NCI-H446 treated with DMSO at 0.1 percent for 48 hours (cell line): ENCODE measurements at regions not wholly inside any gene's neighbourhood (a gene's known extent, or its start where the extent isn't known, plus 50 kb on each side); places are given as distances from the start of the nearest gene placed in this dataset.

Source experiments
- DNase-seq: peaks from one replicate; lab custom pipeline; 2025; lab: John Stamatoyannopoulos, UW

DNA sequence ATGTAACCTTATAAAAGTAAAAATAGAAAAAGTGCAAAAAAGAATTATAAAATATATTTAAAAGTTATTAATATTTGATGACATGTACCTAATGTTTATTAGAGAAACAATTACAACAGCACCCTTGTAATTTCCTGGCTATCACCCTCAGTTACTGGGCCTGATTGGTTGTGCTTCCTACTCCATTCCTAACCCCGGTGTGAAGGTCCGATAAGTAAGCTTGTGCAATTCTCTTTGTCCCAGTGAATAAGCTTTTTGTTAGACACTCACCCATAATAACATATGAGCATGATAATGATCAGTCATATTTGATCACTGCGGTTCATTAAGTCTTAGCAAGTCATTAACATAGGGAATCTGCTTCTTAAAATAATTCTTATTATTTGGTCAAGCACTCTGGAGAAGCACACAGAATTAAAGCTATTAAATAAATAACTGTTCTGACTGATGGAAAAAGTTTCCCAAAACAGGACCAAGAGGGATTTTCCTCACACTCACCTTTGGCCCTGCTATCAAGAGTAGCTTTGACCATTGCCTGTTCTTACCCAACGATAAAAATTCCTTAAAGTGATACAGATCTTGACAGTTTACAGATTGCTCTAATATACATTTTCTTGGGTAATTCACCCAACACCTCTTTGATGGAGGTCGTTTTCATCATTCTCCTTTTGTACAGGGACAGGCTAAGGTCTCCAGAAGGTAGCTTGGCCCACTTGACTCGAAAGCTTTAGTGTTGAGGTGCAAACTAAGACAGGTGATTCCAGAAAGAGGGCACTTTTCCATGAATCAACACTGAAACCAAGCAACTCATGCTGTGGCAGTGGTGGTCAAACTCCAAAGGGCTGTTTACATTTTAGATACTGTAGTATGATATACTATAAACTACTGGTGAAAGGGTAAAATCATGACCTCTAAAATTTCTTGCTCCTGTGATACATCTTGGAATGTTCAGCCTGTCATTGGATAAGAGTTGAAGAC is 543.0 kb upstream of the KCNMB2 start:
- DNase-seq: no peak

DNA sequence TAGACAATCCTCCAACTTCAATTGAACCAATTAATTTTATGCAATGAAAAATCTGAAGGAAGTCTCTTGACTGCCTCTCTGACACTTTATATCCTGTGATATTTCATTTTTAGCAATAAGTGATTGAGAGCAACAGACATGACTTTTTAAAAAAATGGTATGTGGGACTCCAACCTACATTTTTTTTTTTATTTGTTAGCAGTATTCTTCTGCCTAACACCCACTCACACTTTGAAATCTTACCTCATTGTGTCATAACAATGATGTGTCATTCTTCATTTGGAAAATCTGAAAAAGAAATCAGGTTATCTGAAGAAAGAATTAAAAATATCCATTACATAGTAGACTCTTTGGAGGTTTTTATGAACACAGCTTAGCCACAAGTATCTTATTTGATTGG is 541.3 kb upstream of the KCNMB2 start:
- no peak for DNase-seq

DNA sequence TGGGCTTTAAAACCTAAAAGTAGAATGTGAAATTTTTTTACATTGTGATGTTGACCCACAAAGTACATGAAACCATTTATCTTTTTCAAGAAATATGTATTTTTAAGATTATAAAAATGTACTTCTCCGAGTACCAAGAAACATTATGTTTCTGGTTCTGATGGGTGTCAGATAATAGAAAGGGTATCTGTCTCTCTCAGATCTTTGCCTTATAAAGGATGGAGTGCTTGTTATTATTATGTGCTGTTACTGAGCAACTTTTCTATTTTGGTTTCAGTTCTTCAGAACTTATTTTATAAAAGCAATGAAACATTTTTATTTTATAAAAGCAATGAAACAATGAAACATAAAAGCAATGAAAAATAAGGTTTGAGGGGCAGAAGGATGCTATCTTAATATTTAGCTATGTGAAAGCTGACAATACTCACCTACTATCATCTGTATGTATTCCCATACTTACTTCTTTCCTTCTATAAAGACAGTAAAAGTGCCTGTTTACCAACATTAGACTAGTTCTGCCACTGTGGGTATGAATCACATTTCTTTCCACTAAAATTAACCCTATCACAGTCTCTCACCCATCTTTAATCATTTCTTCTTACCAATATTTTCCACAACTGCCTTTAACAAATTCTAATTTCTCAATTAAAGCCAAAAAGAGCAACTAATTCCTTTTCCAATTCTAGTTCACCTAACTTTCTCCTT is 540.7 kb upstream of the KCNMB2 start:
- no peak for DNase-seq

DNA sequence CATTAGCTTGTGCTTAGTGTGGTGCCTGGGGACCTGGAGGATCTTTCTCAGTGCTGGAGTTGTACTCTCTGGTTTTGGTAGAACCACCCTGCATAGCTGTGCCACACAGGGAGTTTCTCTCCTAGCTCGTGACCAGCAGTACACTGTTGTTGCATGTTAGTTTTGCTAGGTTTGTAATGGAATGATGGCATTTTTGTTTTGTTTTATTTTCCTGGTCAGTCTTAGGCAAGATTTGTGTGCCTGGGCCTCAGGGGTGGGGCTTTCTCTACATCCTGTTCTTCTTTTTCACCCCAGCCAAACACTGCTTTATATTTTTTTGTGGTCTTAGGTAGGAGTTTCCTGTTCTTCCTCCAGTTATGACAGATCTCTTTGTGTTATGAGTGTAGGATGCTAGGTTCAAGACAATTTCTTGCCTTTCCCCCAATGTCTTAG is 534.5 kb upstream of the KCNMB2 start:
- DNase-seq: no peak

DNA sequence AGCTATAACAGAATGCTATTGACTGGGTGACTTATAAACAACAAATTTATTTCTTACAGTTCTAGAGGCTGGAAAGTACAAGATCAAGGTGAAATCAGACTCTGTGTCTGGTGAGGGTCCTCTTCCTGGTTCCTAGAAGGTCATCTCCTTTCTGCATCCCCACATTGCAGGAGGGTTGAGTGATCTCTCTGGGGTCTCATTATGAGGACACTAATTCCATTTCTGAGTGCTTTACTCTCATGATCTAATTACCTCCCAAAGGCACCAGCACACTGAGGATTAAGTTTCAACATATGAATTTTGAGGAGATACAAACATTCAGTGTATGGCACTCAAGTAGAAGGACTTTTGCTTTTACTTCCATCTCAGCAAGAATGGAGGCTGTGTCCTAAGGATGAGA is 534.1 kb upstream of the KCNMB2 start:
- no peak for DNase-seq

DNA sequence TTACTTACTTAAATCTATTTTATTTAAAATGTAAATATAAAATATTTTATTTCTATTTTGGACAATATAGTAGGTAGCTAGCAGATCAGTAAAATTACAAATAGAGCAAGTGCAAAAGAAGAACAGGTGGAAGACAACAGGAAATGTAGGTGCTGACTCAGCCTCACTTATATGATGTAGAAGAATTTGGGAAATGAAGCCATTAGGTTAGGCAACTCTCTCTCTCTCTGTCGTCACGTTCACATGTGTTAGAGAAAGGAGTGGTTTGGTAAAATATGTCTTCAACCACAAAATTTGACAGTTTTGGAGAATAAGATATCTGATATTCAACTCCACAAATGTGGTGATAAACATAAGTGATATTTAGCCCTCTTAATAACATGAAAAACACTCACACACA is 532.5 kb upstream of the KCNMB2 start:
- no peak for DNase-seq

DNA sequence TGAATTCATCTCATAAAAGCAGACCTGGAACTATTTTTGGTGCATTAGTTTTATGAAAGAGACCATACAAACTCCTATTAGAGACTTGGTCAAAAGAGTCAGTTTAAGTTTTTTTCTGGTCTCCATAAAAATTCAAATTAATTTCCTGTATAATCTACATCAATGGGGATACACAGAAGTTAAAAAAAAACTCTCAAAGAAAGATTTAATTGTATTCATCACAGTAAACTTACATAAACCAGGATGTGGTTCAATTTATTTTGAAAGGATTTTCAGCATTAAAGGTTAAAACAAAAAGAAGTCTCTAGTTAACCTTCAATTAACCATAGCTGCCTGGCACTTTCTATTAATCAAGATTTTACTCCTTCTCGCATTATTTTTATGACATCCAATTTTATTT is 530.3 kb upstream of the KCNMB2 start:
- DNase-seq: no peak

DNA sequence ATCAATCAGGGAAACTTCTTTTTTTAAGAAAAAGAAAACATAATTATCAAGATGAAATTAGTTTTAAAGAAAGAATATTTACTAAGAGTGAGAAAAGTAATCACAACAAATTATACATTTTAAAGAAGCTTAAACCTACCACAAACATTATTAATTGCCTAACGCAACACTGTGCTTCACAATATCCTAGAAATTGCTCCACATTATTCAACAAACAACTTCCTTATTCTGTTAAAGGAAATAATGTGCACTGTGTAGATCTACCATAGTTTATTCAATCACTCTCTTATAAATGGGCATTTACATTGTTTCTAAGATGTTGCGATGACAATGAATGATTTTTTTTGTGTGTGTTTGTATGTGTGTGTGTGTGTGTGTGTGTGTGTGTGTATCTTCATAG is 525.9 kb upstream of the KCNMB2 start:
- DNase-seq: no peak

DNA sequence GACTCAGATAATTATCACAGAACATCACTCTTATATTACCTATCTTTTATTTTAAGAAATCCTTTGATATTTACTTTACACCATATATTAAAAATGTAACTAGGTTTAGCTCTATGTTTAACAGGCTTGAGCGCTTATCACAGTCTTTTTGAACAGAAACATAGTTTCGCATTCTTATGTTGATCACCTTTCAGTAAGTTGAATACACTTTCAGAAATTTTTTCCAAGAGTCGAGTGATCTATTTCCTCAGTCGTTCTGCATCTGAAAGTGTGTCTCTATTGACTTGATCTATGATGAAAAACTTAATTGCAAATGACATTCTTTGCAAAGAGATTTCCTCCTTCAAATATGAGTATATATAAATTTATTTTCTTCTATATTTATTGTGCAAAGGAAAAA is 516.6 kb upstream of the KCNMB2 start:
- DNase-seq: no peak

DNA sequence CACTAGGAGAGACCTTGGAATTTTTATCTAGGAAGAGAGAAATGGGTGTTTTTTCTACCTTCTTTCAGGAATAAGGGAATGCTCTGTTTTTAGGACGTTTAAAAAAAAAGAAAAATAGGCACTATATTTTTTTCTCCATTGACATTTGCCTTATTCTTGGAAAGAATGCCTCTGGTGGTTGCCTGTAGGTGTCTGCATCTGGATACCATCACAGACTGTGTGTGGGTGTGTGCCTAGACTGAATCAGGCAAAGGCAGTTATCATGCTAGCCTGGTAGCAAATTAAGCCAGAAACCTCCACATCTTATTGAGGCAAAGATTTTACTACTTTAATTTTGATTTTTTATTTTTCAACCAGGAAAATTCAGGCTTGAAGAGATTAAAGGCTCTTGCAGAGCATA is 513.6 kb upstream of the KCNMB2 start:
- DNase-seq: no peak

DNA sequence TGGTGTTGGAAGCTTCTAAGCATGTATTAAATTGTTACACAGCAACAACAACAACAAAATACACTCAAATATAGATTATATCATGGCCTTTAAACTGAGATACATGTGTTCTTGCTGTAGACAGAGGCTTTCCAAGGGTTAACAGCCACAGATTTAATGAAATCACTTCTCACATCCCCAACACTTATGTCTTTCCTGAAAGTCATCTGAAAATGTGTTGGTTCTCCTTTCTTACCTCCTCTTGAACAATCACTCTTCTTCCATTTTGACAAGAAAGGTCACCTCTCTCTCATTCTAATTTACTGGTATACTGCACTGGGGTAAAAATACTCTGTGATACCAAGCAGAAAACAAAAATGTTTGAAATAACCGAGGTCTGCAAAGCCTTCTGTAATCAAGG is 507.3 kb upstream of the KCNMB2 start:
- no peak for DNase-seq

DNA sequence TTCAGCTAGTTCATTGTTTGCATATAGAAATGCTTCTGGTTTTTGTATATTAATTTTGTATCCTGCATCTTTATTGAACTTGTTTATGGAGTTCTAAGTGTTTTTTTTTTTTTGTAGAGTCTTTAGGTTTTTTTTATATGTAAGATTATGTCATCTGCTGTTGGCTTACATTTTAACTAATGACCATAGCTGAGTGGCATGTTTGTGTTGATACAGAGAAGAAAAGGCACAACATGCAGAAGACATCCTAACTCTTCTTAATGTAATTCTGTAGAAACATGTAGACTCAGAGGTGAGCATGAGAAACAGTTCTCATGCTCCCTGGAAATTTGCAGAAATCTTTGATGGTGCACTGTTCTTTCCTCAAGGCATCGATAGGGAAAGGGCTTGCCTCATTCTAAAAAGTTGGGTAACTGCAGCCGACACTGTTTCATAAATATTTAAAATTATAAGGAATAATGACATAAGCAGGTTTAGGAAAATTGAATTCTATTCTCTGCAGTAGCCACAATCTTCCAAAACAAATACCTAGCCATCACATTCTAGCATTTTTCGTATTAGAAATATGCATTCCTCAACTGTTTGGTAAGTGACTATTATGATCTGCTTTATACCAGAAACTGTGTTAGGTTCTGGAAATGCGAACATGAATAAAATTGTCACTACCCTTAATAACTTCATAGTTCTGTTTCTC is 499.6 kb upstream of the KCNMB2 start:
- no peak for DNase-seq

DNA sequence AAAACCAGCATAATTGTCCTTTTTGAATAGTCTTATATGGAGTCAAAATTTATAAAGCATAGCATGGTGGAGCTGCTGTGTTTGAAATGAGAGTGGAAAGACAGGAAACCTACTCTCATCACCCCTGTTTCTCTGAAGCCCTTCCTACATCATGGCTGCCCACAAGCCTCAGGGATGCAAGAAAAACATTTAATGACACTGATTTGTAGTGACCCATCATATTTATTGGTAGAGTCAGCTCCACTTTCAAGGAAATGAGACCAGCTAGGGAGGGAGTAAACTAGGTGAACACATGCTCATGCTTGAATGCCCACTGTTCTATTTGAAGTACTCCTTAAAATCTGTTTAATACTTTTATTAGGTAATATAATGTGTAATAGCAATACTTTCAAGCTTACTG is 494.3 kb upstream of the KCNMB2 start:
- no peak for DNase-seq

DNA sequence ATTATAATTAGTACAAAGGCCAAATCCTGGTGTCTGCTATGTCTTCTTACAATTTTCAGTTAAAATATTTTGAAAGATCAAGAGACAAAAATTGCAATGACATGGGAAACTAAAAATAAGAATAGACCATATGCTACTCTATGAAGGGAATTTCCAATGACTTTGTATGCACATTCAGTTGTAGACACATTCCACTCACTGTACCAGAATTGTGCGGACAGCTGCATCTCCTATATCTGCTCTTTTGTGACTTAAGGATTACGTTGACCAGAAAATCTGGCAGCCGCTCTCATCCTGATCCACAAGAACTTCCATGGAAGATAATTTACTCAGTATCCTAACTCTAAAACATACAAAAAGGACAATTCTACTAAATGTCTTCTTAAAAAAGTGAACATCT is 493.9 kb upstream of the KCNMB2 start:
- DNase-seq: no peak

DNA sequence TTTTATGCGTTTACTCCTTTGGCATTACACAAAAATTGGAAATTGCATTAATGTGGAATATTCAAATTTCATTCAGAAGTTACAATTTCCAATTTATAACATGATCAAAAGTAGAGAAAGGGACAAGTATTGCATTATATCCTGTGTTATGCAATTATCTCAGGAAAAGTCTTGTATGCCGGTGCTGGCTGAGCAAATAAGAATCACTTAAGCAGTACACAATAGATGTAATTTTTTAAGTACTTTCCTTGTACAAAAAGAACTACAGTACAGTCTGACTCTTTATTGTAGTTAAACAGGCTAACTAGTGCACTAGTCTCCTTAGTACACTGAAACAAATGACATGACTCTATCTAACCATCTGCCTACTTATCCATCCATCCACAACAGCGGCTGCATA is 493.2 kb upstream of the KCNMB2 start:
- DNase-seq: no peak

DNA sequence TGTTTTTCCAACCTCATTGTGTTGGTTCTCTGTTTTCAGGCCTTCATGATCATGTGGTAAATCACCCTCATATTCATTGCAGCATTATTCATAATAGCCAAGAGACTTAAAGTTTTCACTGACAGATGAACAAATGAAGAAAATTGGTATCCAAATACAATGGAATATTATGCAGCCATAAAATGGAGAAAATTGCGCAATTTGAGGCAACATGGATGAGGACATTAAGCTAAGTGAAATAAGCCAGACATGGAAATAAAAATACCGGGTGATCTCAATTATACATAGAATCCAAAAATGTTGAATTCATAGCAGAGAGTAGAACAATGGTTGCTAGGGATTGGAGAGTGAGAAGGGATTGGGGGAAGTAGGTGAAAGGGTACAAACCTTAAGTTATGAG is 491.9 kb upstream of the KCNMB2 start:
- no peak for DNase-seq

DNA sequence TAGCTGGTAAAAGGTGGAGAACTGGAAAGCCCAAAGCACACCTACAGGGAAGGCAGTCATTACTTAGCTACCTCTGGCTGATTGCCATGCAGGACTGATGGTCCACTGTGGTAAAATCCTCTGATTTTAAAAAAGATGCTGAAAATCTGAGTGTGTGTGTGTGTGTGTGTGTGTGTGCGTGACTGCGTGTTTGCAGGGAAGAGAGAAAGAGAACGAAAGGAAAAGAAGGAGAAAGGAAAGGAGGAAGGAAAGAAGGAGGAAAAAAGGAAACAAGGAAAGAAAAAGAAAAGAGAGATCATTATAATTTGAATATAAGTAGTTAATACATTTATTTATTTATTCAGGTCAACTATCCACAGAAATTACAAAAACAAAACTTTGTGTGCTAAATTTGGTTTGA is 488.7 kb upstream of the KCNMB2 start:
- no peak for DNase-seq

DNA sequence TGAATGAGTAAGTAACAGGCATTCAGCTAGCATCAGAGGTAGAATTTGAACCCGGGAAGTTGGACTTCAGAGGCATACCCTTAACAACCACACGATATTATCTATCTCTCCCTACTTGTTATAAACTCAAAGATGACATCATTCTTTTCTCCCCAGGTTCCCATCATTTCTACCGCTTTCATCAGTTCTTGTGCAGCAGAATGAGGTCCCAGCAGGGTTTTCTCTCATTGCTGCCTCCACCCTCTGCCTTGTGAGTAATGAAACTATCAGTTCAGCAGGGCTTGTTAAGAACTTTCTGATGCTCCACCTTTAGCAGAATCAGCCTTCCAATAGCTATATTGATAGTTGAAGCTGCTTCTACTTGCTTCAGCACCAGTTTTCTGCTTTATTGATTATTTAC is 487.5 kb upstream of the KCNMB2 start:
- no peak for DNase-seq

DNA sequence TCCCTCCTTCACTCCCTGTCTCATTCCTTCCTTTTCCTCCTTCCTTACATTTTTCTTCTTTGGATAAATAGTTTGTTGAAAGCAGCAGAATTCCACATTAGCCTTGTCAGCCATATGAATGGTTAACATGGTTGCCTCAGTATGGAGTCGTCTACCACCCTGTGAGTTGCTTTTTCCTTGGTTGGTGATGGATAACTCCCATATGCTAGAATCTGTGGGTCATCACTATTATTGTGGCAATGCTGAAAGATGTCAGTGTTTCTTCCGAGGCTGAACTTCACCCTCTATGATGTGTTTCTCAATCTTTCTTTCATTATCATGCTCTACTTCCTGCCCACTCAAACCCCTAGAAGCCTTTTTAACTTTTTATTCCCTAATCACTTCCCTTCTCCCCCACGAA is 481.8 kb upstream of the KCNMB2 start:
- DNase-seq: no peak

DNA sequence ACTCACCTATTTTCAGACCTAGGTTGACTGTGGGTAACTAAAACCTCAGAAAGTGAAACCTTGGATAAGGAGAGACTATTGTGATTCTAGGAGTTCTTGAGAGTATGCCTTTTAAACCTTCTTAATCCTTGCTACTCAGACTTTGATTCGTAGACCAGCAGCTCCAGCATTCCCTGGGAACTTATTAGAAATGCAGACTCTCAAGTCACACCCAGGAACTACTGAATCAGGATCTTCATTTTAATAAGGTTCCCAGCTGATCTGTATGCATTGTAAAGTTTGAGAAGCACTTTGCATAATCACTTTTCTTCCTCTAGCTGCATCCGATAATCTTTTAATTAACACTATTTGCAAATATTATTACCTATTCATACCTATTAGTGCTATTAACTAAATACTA is 480.3 kb upstream of the KCNMB2 start:
- DNase-seq: no peak

DNA sequence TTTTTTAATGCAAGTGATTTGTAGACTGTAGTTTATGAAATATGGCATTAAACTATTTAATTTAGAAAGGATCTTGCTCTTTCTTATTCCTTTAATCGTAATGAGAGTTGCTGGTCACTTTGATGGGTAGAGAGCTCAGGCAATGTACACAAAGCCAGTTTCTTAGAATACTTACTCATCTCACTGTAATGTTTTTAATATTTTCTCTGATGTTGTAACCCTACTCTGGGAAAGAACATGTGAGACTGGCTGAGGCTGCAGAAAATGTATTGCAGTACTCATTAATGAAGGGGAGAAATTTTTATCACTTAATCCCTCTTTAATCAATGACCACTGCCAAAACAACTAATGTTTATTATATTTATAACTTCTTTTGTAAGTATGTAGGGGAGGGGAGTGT is 479.4 kb upstream of the KCNMB2 start:
- no peak for DNase-seq

DNA sequence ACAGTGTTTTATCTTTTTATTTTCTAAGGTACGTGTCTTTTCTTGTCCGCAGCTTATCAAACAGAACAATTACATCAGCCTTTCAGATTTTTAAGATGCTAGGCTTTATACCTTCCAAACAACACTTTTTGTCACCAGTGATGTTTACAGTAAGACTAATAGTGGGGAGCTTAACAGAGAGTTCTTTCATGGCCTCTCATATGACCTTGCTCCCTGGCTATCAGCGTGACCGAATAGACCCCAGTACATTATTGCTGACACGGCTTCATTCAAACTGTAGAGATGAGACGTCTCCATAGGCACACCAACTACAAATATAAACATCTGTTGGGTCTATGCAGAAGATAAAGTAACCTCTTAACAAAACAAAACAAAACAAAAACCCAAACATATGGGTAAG is 477.6 kb upstream of the KCNMB2 start:
- no peak for DNase-seq

DNA sequence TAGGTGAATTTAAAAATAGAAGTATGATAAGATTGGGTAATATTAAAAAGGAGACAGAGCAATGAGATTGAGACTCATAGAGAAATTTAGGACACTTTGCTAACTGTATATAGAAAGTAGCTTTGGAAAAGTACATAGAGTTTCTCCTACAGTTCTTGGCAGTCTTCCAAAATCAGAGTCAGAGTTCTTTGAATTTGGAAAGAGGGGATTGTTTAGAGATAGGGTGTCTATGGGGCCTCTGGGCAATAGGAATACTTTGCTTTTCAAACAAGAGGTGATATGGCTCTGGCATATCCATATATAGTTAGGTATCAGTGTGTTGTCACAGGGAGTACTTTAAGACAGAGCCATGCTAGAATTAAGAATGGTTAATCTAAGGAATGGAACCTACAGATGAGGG is 477.1 kb upstream of the KCNMB2 start:
- no peak for DNase-seq
